HG03159 (cell line): ENCODE measurements at regions not wholly inside any gene's neighbourhood (a gene's known extent, or its start where the extent isn't known, plus 50 kb on each side); places are given as distances from the start of the nearest gene placed in this dataset.

Experiments
- ATAC-seq: cut with Tn5 transposase; IDR thresholded peaks from one replicate; pipeline ENCODE4 v1.9.1; 2021; ENCODE audit warnings: mild to moderate bottlenecking, moderate library complexity; ENCODE audit not compliant: unreplicated experiment

- ATAC-seq: no peak
Observed at GRCh38 chr2:5950736-5951135, 258.6 kb downstream of the SOX11 start.

DNA sequence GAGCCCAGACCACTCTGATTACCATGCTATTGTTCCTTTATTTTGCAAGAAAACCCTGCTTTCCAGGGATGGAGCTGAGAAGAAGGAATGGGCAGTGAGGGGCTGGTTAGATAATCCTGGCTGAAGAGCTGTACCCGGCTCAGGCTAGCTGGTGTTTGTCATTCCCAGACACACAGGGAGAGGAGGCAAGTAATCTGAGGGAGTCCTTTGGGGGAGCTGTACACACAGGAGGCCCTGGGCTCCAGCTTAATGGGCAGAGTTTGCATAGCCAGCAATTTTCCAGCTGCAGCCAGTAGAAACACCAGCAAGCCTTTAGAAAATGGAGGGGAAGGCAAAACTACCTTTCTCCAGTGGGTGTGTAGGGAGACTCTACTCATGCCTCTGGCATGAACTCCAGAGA lies 259.3 kb downstream of the SOX11 start:
- ATAC-seq: no peak

DNA sequence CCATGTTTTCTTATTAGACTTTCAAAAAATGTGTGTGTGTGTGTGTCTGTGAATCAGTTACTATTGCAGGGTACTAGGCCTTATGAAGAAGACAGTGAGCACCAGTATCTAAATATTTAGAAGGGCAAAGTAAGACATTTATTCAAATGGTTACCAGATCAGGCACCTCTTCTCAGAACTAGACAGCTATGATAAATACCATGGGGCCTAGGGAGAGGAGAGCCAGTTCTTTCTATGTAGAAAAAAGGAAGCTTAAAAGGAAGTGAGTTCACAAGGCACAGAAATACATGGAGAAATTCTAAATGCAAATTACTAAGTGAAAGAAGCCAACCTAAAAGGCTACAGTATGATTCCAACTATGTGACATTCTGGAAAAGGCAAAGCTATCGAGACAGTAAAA lies 261.3 kb downstream of the SOX11 start:
- no peak for ATAC-seq

DNA sequence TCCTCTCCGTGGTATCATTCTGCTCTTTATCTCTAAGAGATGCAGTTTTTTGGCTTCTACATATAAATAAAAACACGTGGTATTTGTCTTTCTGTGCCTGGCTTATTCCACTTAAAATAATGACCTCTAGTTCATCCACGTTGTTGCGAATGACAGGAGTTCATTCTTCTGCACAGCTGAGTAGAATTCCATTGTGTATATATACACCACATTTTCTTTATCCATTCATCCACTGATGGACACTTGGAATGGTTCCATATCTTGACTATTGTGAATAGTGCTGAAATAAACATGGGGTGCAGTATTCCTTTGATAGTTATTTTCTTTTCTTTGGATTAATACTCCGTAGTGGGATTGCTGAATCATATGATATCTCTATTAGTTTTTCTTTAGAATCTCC lies 262.3 kb downstream of the SOX11 start:
- ATAC-seq: no peak

DNA sequence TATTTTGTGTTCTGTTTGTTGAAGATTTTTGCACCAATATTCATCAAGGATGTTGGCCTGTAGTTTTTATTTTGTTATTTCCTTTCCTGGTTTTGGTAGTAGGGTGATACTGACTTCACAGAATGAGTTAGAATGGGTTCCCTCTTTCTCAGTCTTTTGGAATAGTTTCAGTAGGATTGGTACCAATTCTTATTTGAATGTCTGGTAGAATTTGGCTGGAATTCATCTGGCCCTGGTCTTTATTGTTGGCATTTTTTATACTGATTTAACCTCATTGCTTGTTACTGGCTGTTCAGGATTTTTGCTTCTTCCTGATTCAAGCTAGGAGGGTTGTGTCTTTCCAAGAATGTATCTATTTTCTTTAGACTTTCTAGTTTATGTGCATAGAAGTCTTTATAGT lies 263.7 kb downstream of the SOX11 start:
- ATAC-seq: no peak

GRCh38 chr2:5959836-5960820 lies 267.9 kb downstream of the SOX11 start:
- ATAC-seq: no peak

GRCh38 chr2:5967506-5967905 lies 275.3 kb downstream of the SOX11 start:
- no peak for ATAC-seq

DNA sequence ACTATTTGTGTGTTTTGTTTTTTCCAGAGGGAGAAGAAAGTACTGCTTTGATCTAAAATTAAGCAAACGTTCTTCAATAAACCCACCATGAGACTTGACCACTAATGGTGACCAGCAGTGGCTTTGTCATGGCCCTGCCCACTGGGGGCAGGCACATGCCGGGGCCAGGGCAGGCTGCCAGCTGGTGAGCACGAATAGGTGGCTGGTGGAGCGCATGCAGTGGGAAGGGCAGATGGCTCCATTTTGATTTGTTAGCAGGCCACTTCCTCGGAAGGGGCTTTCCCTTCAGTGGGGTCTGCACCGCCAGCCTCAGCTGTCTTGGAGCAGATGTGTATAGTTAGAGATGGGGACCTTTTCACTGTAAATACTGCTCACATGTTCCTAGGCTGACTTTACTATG lies 277.1 kb downstream of the SOX11 start:
- ATAC-seq: no peak

- ATAC-seq: no peak
Observed at GRCh38 chr2:5970347-5970746, 278.2 kb downstream of the SOX11 start.

- ATAC-seq: no peak
Observed at GRCh38 chr2:5974477-5974876, 282.3 kb downstream of the SOX11 start.

- no peak for ATAC-seq
Observed at GRCh38 chr2:5975401-5975800, 283.2 kb downstream of the SOX11 start.

DNA sequence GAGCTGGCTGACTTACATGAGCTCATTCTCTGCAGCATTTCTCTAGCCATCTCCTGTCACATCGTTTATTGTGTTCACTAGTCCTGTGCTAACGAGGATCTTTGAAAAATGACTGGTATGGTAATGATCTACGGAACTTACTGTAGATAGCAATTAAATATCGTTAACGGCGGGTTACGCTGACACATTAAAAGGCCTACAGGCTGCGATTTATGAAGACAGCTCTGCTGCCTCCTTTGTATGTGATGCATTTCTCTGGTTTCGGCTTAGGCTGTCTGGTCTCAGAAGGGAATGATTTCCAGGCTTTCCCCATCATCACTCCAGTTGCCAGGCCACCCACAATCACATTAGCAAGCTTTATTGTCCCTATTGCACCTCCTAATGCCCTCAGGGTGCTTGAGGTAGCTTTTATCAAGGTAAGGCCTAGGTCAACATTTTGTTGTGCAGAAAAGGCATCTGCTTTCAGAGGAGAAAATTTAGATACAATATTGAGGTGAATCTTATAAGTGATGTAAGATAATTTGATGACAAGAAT lies 284.4 kb downstream of the SOX11 start:
- no peak for ATAC-seq

DNA sequence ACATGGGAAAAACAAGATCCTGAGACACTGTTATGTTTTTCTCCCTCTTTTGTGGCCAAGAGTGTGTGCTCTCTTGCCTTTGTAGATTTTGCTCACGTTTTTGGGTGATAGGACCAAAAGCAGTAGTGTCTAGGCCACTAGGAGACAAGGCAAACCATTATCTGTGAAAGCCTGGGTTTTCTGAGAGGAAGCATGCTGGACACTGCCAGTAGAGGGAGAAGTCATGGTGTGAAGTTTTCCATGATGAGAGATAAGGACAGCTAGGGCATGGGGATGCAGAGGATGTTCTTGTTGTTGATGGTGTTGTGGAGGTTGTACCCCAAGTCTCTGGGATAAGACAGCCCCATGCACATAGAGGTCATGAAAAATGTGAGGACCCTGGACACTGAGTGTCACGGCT lies 285.3 kb downstream of the SOX11 start:
- no peak for ATAC-seq

DNA sequence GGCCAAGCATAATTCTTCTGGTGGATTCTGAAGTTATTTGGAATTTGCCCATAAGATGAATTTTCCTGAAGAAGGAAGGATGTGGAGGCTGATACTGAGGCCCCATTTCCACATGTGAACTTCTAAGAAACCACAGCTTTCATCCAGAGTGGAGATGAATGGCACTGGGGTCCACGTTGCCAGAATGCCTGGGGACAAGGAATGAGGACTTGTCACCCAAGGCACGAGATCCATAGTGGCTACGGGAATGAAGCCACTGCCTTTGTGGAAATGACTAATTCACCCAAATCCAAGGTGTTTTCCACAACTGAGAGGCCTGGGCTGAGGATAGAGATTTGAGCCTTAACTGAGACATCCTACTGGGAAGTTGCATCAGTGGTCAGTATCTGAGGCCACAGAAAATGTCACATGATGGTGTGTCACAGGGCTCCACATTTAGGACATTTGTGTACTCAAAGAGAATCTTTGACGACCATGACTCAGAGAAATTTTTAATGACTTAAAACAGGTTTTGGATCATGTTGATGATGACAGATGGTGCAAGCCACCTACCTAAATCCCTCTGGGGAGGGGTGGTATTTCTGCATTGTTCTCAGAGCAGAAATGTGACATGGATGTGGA lies 286.1 kb downstream of the SOX11 start:
- ATAC-seq: no peak

DNA sequence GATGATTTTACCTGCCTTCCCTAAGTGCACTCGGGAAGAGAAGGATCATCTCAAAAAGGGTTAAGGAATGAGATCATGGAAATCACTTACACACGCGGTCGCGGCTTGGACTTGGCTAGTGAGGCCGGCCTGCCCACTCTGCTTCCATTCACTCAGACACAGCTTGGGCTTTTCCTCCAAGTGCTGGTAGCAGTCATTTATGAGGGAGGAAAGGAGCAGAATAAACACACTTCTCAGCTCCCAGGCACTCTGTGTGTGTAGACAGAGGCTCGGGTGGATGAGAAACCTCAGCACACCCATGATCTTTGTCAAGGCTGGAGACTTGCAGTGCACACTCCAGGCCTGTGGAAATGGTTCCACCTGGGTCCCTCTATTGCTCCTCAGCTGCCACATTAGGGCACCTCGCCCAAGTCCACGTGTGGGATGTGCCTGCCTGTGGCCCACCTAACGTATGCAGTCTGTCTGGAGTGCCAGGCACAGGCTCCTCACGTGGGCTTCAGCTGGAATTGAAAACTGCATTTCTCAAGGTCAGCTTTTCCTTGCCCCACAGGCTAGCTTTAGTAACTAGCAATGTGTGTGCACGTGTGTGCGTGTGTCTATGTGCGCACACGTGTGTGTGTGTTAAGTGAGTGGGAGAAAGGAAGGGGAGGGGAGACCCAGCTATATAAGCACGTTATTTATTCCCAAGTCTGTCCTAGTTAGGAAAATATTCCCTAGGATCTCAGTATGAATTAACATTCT lies 288.4 kb downstream of the SOX11 start:
- ATAC-seq: no peak

DNA sequence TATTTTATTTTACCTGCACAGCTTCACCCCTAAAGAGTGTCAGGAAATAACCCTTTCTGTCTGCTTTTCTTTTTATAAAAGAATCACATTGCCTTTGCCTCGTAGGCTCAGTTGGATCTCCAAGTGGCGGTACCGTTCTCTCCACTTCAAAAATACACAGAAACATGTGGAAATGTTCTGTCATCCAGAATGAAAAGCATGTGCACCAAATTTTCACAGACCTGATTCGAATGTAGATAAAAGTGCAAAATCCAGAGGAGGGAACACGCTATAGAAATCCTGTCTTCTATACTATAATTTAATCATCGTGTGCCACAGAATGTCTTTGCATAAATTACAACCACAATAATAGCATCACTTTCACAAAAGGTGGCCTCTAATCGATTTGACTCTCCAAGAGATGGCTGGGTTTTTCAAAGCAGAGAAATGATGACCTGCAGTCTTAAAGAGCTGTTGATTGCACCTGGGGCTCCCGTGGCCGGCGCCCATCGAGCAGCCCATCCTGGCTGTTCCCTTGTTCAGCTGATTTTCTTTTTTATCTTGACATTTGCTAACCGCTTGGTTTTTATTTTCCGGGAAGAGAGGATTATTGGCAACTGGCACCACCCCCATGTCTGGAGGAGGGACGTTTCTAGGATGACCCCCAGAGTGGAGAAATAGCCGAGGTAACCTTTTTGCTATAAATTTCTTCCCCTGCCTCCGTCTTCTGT lies 290.2 kb downstream of the SOX11 start:
- no peak for ATAC-seq

DNA sequence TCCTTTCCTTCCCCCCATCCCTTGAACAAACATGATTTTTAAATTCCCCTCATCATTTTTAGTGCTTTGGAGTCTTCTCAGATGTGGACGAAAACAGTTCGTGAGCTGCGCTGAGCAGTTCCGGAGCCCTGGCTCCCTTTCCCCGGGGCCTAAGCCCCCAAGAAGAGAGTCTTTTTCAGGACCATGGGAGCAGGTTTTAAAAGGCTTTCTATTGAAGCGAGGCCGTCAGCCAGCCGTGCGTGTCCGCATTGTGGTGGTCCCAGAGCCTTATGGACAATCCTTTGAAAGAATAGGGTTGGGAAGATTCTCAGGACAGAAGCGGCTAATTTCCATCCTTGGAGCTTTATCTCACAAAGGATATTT lies 290.7 kb downstream of the SOX11 start:
- no peak for ATAC-seq

DNA sequence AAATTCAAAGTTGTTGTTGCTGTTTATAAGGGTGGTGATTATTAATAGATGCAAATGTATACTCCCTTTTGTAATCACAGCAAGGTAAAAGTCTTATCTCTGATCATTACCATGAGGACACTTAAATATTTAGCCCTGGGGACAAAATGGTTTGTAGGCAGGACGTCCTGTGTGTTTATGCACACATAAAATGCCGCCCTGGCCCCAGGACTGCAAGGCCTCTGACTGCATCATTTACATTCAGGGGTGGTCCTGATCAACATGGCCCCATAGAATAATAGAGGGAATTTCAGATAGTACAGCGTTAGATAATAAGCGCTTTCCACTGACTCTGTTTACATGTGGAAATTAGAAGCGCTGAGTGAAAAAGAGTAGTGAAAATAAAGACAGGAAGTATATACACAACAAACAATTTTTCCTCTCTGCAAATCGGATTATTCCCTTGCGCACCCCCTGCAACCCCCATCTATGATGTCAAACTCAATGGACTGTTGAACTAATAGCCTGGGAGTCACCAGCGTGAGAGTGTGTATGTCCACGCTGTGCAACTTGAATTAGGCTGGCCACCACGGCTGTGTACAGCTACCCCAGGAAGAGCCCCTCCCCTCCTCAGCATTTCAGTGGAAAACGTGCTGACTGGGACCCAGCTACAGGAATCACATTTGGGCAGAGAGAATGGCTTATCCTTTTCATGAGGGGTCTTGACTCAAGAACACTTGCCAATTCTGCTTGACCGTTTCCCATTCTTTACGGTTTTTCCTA lies 291.5 kb downstream of the SOX11 start:
- ATAC-seq: no peak

- no peak for ATAC-seq
Observed at GRCh38 chr2:5984273-5984655, 292.1 kb downstream of the SOX11 start.

- no peak for ATAC-seq
Observed at GRCh38 chr2:5984946-5985345, 292.8 kb downstream of the SOX11 start.
